Muscle of leg (tissue), 3 donors: ENCODE measurements at regions not wholly inside any gene's neighbourhood (a gene's known extent, or its start where the extent isn't known, plus 50 kb on each side); places are given as distances from the start of the nearest gene placed in this dataset.
"Not testable (repeated sequence)": the region's sequence is repeated elsewhere in the genome, so short reads cannot be mapped to it uniquely, and the experiment has no call there.

ENCODE experiments used
- DNase-seq: peaks from one replicate; pipeline ENCODE4 v3.0.0; 2013
- H3K27ac ChIP-seq: one replicate; pipeline ENCODE4 v1.5.1; 2013; ENCODE audit warnings: mild to moderate bottlenecking, low read length, control low read depth
- H3K27me3 ChIP-seq: one replicate; pipeline ENCODE4 v1.6.1; 2013; ENCODE audit warnings: low read length; ENCODE audit not compliant: control insufficient read depth, insufficient read depth
- H3K36me3 ChIP-seq: one replicate; pipeline ENCODE4 v1.6.1; 2013; ENCODE audit warnings: low read length; ENCODE audit not compliant: control insufficient read depth, insufficient read depth
- H3K4me1 ChIP-seq: one replicate; pipeline ENCODE4 v1.6.1; 2013; ENCODE audit warnings: low read length; ENCODE audit not compliant: control insufficient read depth, insufficient read depth
- H3K4me3 ChIP-seq: one replicate; pipeline ENCODE4 v1.5.1; 2013; ENCODE audit warnings: low read length, control low read depth
- H3K9me3 ChIP-seq: replicated peaks from 2 replicates; pipeline ENCODE4 v1.6.1; 2013; ENCODE audit warnings: low read depth, low read length; ENCODE audit not compliant: control insufficient read depth
- WGBS: methylation state at CpG from one replicate; pipeline ENCODE4 v1.1.5; 2013; ENCODE audit warnings: missing lambda C conversion rate; ENCODE audit not compliant: insufficient coverage; 5-methylcytosine and 5-hydroxymethylcytosine counted together

DNA sequence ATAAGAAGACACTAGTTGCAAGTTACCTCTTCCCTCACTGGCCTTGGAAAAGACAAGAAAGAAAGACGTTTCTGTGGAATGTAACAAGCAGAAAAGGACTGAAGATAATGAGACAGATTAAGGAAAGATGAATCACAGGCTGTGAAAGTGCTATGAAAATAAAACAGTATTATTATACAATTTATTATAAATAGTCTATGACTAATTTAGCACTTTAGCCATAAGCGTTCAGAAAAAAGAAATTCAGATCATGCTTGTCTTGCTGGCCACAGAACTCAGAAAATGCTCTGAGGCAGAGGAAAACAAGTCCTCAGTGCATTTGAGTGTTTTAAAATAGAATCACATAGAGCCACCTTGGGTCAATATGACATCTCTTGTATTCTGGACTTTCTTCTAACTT is 174.8 kb upstream of the NBPF9 start:
- DNase-seq, H3K4me1 ChIP-seq, H3K27ac ChIP-seq, H3K9me3 ChIP-seq, H3K27me3 ChIP-seq, H3K4me3 ChIP-seq, H3K36me3 ChIP-seq: not testable (repeated sequence)
- no CpG with 5 or more reads among the region's 2 CpGs for WGBS

GRCh38 chr1:149279015-149279414 is 175.7 kb upstream of the NBPF9 start:
- not testable (repeated sequence) for DNase-seq

GRCh38 chr1:149279512-149279911 is 176.2 kb upstream of the NBPF9 start:
- not testable (repeated sequence) for H3K4me1 ChIP-seq, H3K36me3 ChIP-seq, DNase-seq, H3K4me3 ChIP-seq, H3K27me3 ChIP-seq, H3K9me3 ChIP-seq, H3K27ac ChIP-seq
- WGBS = no CpG with 5 or more reads among the region's 2 CpGs

More at GRCh38 chr1:149279015-149279414, 175.7 kb upstream of the NBPF9 start:
- not testable (repeated sequence) for H3K4me1 ChIP-seq, H3K4me3 ChIP-seq, H3K27ac ChIP-seq, H3K9me3 ChIP-seq, H3K36me3 ChIP-seq, H3K27me3 ChIP-seq

GRCh38 chr1:149284773-149285172 is 181.4 kb upstream of the NBPF9 start:
- not testable (repeated sequence) for H3K9me3 ChIP-seq, H3K4me1 ChIP-seq, DNase-seq, H3K27ac ChIP-seq, H3K36me3 ChIP-seq, H3K27me3 ChIP-seq, H3K4me3 ChIP-seq
- no CpG with 5 or more reads among the region's 4 CpGs for WGBS

- H3K9me3 ChIP-seq, H3K27ac ChIP-seq, H3K4me1 ChIP-seq, H3K4me3 ChIP-seq, H3K36me3 ChIP-seq, H3K27me3 ChIP-seq, DNase-seq: not testable (repeated sequence)
- no CpG with 5 or more reads among the region's 14 CpGs for WGBS
These were observed 181.9 kb upstream of the NBPF9 start for GRCh38 chr1:149285205-149285604.

- not testable (repeated sequence) for H3K4me3 ChIP-seq, H3K27ac ChIP-seq, DNase-seq, H3K4me1 ChIP-seq, H3K9me3 ChIP-seq, H3K36me3 ChIP-seq, H3K27me3 ChIP-seq
- WGBS = no CpG with 5 or more reads among the region's 38 CpGs
These were observed 182.3 kb upstream of the NBPF9 start for GRCh38 chr1:149285638-149286037.

DNA sequence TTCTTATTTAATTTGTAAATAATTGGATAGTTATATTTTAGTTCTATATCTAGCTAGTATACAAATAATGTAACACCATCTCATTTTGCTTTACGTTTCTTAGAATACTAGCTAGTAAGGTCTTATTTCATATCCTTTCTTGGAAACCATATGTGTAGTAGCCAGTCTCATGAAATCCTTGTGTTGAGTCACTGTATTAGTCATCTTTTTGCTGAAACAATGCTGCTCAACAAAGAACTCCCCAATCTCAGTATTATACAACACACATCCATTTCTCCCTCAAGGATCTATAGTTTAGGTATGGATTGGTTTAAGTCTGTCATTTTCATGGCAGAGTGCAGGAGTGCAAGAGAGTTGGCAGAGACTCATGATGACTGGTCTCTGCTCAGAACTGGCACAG is 185.2 kb upstream of the NBPF9 start:
- H3K27me3 ChIP-seq, H3K4me3 ChIP-seq, H3K4me1 ChIP-seq, H3K27ac ChIP-seq, H3K36me3 ChIP-seq, H3K9me3 ChIP-seq, DNase-seq: not testable (repeated sequence)
- WGBS = no CpG with 5 or more reads among the region's 1 CpG

- H3K36me3 ChIP-seq, H3K9me3 ChIP-seq, H3K4me1 ChIP-seq, H3K27ac ChIP-seq, DNase-seq, H3K4me3 ChIP-seq, H3K27me3 ChIP-seq: not testable (repeated sequence)
- no CpG with 5 or more reads among the region's 3 CpGs for WGBS
These were observed 174.2 kb upstream of the NBPF19 start for GRCh38 chr1:149300478-149301218.

DNA sequence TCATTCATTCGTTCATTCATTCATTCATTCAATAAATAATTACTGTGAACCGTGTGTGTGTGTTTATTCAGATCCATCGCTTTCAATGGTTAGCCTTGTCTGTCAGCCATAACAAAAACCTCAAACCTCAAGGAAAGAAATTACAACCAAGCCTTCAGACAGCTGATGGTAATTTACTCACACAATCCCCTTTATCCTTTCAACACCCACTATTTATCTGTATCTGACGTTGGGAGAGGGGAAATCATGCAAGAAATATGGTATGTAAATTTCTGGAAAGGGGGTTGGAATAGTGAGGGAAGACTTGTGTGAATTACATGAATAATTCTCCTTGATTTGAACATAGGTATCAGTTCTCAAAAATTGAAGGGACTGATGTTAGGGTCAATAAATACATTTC is 173.6 kb upstream of the NBPF19 start:
- H3K36me3 ChIP-seq, H3K27me3 ChIP-seq, H3K4me3 ChIP-seq, DNase-seq, H3K27ac ChIP-seq, H3K9me3 ChIP-seq, H3K4me1 ChIP-seq: not testable (repeated sequence)
- WGBS = no CpG with 5 or more reads among the region's 4 CpGs

GRCh38 chr1:149304796-149305195 is 170.0 kb upstream of the NBPF19 start:
- H3K27ac ChIP-seq, H3K36me3 ChIP-seq, H3K4me1 ChIP-seq, H3K27me3 ChIP-seq, DNase-seq, H3K4me3 ChIP-seq, H3K9me3 ChIP-seq: not testable (repeated sequence)
- no CpG with 5 or more reads among the region's 2 CpGs for WGBS

GRCh38 chr1:149307640-149308039 is 167.2 kb upstream of the NBPF19 start:
- not testable (repeated sequence) for H3K4me1 ChIP-seq, H3K27ac ChIP-seq, H3K36me3 ChIP-seq, DNase-seq, H3K9me3 ChIP-seq, H3K4me3 ChIP-seq, H3K27me3 ChIP-seq
- no CpG with 5 or more reads among the region's 8 CpGs for WGBS
